CD4-positive, CD25-positive, alpha-beta regulatory T cell (primary cell): ENCODE measurements at regions not wholly inside any gene's neighbourhood (a gene's known extent, or its start where the extent isn't known, plus 50 kb on each side); places are given as distances from the start of the nearest gene placed in this dataset.
A peak's percentile ranks its signal among the peaks of the same experiment; 100 is the strongest.
"Not testable (repeated sequence)": the region's sequence is repeated elsewhere in the genome, so short reads cannot be mapped to it uniquely, and the experiment has no call there.

Experiments used
- ATAC-seq, 2 donors: fragments of 150-1000 bp; cut with Tn5 transposase; one replicate each; pipeline ENCODE4 v1.10.0; 2021; ENCODE audit warnings: low read depth in 2 of 2, moderate number of reproducible peaks in 2 of 2, moderate library complexity in 1 of 2
- DNase-seq, 3 donors: peaks; one replicate each; pipeline versions ENCODE4 v3.0.0 to v3.0.0-alpha.2; 2012 to 2022; ENCODE audit warnings: mixed read lengths in 1 of 3
- H3K27ac ChIP-seq: one replicate; pipeline ENCODE4 v1.7.0; 2013; ENCODE audit warnings: mild to moderate bottlenecking, low read length; ENCODE audit not compliant: insufficient read depth, poor library complexity, severe bottlenecking
- H3K27me3 ChIP-seq: one replicate; pipeline ENCODE4 v1.7.0; 2013; ENCODE audit warnings: low read length; ENCODE audit not compliant: control insufficient read depth, insufficient read depth
- H3K36me3 ChIP-seq: one replicate; pipeline ENCODE4 v1.7.0; 2013; ENCODE audit warnings: mild to moderate bottlenecking, low read length, moderate library complexity; ENCODE audit not compliant: control insufficient read depth, insufficient read depth
- H3K4me1 ChIP-seq: 2 replicates; pipeline ENCODE4 v1.7.0; 2013; ENCODE audit warnings: mild to moderate bottlenecking, low read length; ENCODE audit not compliant: insufficient read depth, control insufficient read depth, poor library complexity, severe bottlenecking
- H3K4me3 ChIP-seq: one replicate; pipeline ENCODE4 v1.7.0; 2013; ENCODE audit warnings: low read depth, mild to moderate bottlenecking, low read length, moderate library complexity
- H3K9me3 ChIP-seq, 2 experiments: 1 replicate in 1 of 2; 2 replicates in 1 of 2; pipeline ENCODE4 v1.7.0; 2013; ENCODE audit warnings: low read length in 2 of 2, mild to moderate bottlenecking in 1 of 2, moderate library complexity in 1 of 2; ENCODE audit not compliant: control insufficient read depth in 2 of 2
- H3K27ac Mint-ChIP-seq, 3 donors: one replicate each; pipeline ENCODE4 v1.8.0; 2020 to 2022; ENCODE audit warnings: mild to moderate bottlenecking in 3 of 3, mixed read lengths in 3 of 3, moderate library complexity in 2 of 3
- H3K27me3 Mint-ChIP-seq: one replicate; pipeline ENCODE4 v1.8.0; 2022; ENCODE audit warnings: mild to moderate bottlenecking, mixed read lengths
- H3K36me3 Mint-ChIP-seq: one replicate; pipeline ENCODE4 v1.8.0; 2020; ENCODE audit warnings: mixed read lengths
- H3K4me1 Mint-ChIP-seq, 4 donors: one replicate each; pipeline ENCODE4 v1.8.0; 2020 to 2022; ENCODE audit warnings: mixed read lengths in 4 of 4, mild to moderate bottlenecking in 1 of 4
- H3K4me3 Mint-ChIP-seq, 4 donors: one replicate each; pipeline ENCODE4 v1.8.0; 2020 to 2022; ENCODE audit warnings: mild to moderate bottlenecking in 4 of 4, mixed read lengths in 4 of 4, moderate library complexity in 3 of 4
- H3K9me3 Mint-ChIP-seq, 7 donors: one replicate each; pipeline ENCODE4 v1.8.0; 2020 to 2022; ENCODE audit warnings: mixed read lengths in 7 of 7, mild to moderate bottlenecking in 3 of 7, moderate library complexity in 2 of 7

DNA sequence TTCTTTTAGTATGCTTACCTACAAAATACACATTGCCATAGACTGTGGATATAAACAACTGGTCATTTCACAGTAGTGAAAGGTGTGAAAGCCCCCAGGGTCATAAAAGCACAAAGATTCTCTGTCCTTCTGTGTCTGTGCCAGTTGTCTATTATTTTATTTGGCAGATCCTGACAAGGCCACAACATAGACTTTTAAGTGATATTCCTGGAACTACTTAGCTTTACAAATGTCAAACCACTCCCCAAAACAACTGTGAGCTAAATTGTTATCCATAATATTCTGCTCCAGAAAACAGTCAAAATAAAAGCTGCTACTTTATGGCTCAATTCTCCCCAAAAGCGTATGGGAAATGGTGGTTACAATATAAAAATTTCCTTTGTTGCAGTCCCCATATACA lies 172.1 kb downstream of the SEC23A start:
- Mint-ChIP-seq H3K4me1 (no peaks in the 10 kb centered on the region), H3K27me3 (no peaks in the 10 kb centered on the region), H3K4me3 (no peak overlapping the region), H3K9me3 (peaks cover 0 to 7% (median 0%) of the 10 kb centered on the region in 7 donors), H3K27ac (no peak overlapping the region), H3K36me3 (peaks cover 3% of the 10 kb centered on the region)
- no peaks in the 10 kb centered on the region for H3K27me3 ChIP-seq
- H3K9me3 ChIP-seq, result no peaks in the 10 kb centered on the region
- DNase-seq (no peak), ATAC-seq (no peak)
- no peak overlapping the region for H3K27ac ChIP-seq
- no peak overlapping the region for H3K4me3 ChIP-seq
- no peaks in the 10 kb centered on the region for H3K4me1 ChIP-seq
- no peaks in the 10 kb centered on the region for H3K36me3 ChIP-seq

DNA sequence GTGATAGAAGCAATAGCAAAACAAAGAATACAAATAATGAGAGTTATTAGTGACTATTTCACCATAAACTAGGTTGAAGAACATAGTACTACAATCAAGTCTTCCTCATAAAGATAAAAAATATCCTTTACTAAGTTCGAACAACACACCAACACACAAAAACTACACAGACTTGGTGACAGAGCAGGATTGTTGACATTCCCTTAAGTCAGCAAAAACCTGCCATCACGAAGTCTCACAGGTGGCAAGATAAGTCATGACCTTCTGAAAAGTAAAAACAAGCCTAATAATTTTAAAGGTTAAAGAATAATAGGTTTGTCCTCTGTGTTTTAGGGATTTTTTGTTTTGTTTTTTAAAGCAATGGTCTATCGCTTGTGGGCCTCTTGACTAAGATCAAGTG lies 173.0 kb downstream of the SEC23A start:
- no peak overlapping the region for H3K27ac Mint-ChIP-seq
- no peaks in the 10 kb centered on the region for H3K9me3 ChIP-seq
- H3K4me1 Mint-ChIP-seq, result no peaks in the 10 kb centered on the region
- H3K36me3 ChIP-seq, result no peaks in the 10 kb centered on the region
- no peak overlapping the region for H3K27ac ChIP-seq
- H3K36me3 Mint-ChIP-seq, result peaks cover 3% of the 10 kb centered on the region
- ATAC-seq, result no peak
- peaks cover 0 to 12% (median 0%) of the 10 kb centered on the region in 7 donors for H3K9me3 Mint-ChIP-seq
- no peaks in the 10 kb centered on the region for H3K4me1 ChIP-seq
- no peaks in the 10 kb centered on the region for H3K27me3 Mint-ChIP-seq
- H3K4me3 ChIP-seq, result no peak overlapping the region
- no peak for DNase-seq
- H3K27me3 ChIP-seq, result no peaks in the 10 kb centered on the region
- H3K4me3 Mint-ChIP-seq, result no peak overlapping the region

- no peaks in the 10 kb centered on the region for H3K27me3 ChIP-seq
- Mint-ChIP-seq H3K36me3 (peaks cover 3% of the 10 kb centered on the region), H3K27me3 (no peaks in the 10 kb centered on the region), H3K4me3 (no peak overlapping the region), H3K4me1 (no peaks in the 10 kb centered on the region), H3K27ac (no peak overlapping the region), H3K9me3 (peaks cover 0 to 11% (median 0%) of the 10 kb centered on the region in 7 donors)
- no peaks in the 10 kb centered on the region for H3K36me3 ChIP-seq
- DNase-seq (no peak), ATAC-seq (no peak)
- H3K4me1 ChIP-seq, result no peaks in the 10 kb centered on the region
- no peak overlapping the region for H3K27ac ChIP-seq
- H3K9me3 ChIP-seq, result no peaks in the 10 kb centered on the region
- no peak overlapping the region for H3K4me3 ChIP-seq
Observed at GRCh38 chr14:38929416-38929815, 173.6 kb downstream of the SEC23A start.

DNA sequence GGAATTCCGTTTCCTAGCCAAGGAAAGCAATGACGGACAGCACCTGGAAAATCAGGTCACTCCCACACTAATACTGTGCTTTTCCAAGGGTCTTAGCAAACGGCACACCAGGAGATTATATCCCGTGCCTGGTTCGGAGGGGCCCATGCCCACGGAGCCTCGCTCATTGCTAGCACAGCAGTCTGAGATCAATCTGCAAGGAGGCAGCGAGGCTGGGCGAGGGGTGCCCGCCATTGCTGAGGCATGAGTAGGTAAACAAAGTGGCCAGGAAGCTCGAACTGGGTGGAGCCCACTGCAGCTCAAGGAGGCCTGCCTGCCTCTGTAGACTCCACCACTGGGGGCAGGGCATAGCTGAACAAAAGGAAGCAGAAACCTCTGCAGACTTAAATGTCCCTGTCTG lies 181.1 kb downstream of the SEC23A start:
- H3K36me3 ChIP-seq, DNase-seq, H3K27me3 ChIP-seq, H3K27ac Mint-ChIP-seq, H3K4me1 ChIP-seq, H3K9me3 ChIP-seq, H3K27ac ChIP-seq, H3K27me3 Mint-ChIP-seq, H3K36me3 Mint-ChIP-seq, H3K4me3 ChIP-seq, H3K4me1 Mint-ChIP-seq, H3K4me3 Mint-ChIP-seq, ATAC-seq: not testable (repeated sequence)
- H3K9me3 Mint-ChIP-seq, result peaks cover 0 to 11% (median 1%) of the 10 kb centered on the region in 7 donors

DNA sequence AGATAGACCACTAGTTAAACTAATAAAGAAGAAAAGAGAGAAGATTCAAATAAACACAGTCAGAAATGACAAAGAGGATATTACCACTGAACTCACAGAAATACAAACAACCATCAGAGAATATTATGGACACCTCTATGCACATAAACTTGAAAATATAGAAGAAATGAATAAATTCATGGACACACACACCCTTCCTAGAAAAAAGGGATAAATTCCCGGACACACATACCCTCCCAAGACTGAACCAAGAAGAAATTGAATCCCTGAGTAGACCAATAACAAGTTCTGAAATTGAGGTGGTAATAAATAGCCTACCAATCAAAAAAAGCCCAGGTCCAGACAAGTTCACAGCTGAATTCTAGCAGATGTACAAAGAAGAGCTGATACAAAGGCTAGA lies 187.9 kb downstream of the SEC23A start:
- no peak overlapping the region for H3K27ac ChIP-seq
- Mint-ChIP-seq H3K27ac (peak overlapping the region in 1 of 3 donors; percentile 20), H3K4me3 (no peak overlapping the region), H3K9me3 (peaks cover 0 to 13% (median 2%) of the 10 kb centered on the region in 7 donors), H3K4me1 (no peaks in the 10 kb centered on the region), H3K36me3 (no peaks in the 10 kb centered on the region), H3K27me3 (peaks cover 9% of the 10 kb centered on the region)
- no peaks in the 10 kb centered on the region for H3K27me3 ChIP-seq
- H3K4me1 ChIP-seq, result no peaks in the 10 kb centered on the region
- no peaks in the 10 kb centered on the region for H3K36me3 ChIP-seq
- no peak overlapping the region for H3K4me3 ChIP-seq
- no peaks in the 10 kb centered on the region for H3K9me3 ChIP-seq
- ATAC-seq (no peak), DNase-seq (no peak)

DNA sequence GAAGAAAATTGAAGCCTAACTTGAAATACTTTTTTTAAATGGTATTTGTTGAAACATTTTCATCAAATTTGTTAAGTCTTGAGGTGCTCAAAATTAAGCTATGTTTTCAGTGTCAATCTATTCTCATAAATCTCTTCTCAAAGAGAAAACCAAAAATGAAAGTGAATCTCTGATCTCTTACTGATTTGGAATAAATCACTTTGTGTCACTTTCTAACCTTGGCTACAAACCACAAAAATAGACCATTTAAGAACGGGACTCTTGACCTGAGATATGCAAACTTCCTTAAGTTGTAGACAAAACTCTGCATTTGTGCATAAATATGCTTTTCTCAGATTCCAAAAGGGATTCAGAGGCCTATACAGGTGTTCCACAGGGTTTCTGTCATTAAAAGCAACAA lies 192.9 kb downstream of the SEC23A start:
- Mint-ChIP-seq H3K4me1 (no peaks in the 10 kb centered on the region), H3K27ac (no peak overlapping the region), H3K36me3 (no peaks in the 10 kb centered on the region), H3K27me3 (peaks cover 16% of the 10 kb centered on the region), H3K9me3 (peaks cover 0 to 5% (median 0%) of the 10 kb centered on the region in 7 donors), H3K4me3 (no peak overlapping the region)
- Histone ChIP-seq H3K27me3 (no peaks in the 10 kb centered on the region), H3K4me1 (no peaks in the 10 kb centered on the region), H3K27ac (no peak overlapping the region), H3K9me3 (no peaks in the 10 kb centered on the region), H3K36me3 (no peaks in the 10 kb centered on the region), H3K4me3 (no peak overlapping the region)
- no peak for DNase-seq
- ATAC-seq, result no peak

GRCh38 chr14:38904959-38905358 lies 198.1 kb downstream of the SEC23A start:
- no peak overlapping the region for H3K4me3 Mint-ChIP-seq
- H3K4me1 Mint-ChIP-seq, result no peaks in the 10 kb centered on the region
- no peaks in the 10 kb centered on the region for H3K36me3 Mint-ChIP-seq
- ATAC-seq (no peak), DNase-seq (no peak)
- H3K36me3 ChIP-seq, result no peaks in the 10 kb centered on the region
- no peak overlapping the region for H3K27ac ChIP-seq
- H3K9me3 ChIP-seq, result no peaks in the 10 kb centered on the region
- H3K27ac Mint-ChIP-seq, result no peak overlapping the region
- H3K27me3 ChIP-seq, result no peaks in the 10 kb centered on the region
- H3K4me1 ChIP-seq, result no peaks in the 10 kb centered on the region
- no peak overlapping the region for H3K4me3 ChIP-seq
- H3K9me3 Mint-ChIP-seq, result peaks cover 0 to 2% (median 0%) of the 10 kb centered on the region in 7 donors
- H3K27me3 Mint-ChIP-seq, result peaks cover 11% of the 10 kb centered on the region

GRCh38 chr14:38901791-38902190 lies 201.2 kb downstream of the SEC23A start:
- Mint-ChIP-seq H3K9me3 (peaks cover 0 to 2% (median 0%) of the 10 kb centered on the region in 7 donors), H3K4me1 (no peaks in the 10 kb centered on the region), H3K27ac (no peak overlapping the region), H3K4me3 (no peak overlapping the region), H3K27me3 (peaks cover 10% of the 10 kb centered on the region), H3K36me3 (no peaks in the 10 kb centered on the region)
- Histone ChIP-seq H3K36me3 (no peaks in the 10 kb centered on the region), H3K9me3 (no peaks in the 10 kb centered on the region), H3K27ac (no peak overlapping the region), H3K4me1 (no peaks in the 10 kb centered on the region), H3K27me3 (no peaks in the 10 kb centered on the region), H3K4me3 (no peak overlapping the region)
- ATAC-seq (no peak), DNase-seq (no peak)
